Neural cell (in vitro differentiated cells): ENCODE measurements at regions not wholly inside any gene's neighbourhood (a gene's known extent, or its start where the extent isn't known, plus 50 kb on each side); places are given as distances from the start of the nearest gene placed in this dataset.

ENCODE experiments used
- H2AFZ ChIP-seq: fragments of 200-600, 300-800 bp; sonication (generic), shearing (Covaris generic); 2 replicates; pipeline ENCODE4 v1.6.0; 2014; ENCODE audit warnings: low read depth, mild to moderate bottlenecking, antibody characterized with exemption, low read length, moderate library complexity
- H3F3A ChIP-seq: fragments of 200-600 bp; shearing (Covaris generic); 2 replicates; pipeline ENCODE4 v1.6.1; 2016; ENCODE audit warnings: mild to moderate bottlenecking, moderate library complexity, mixed read lengths, antibody characterized with exemption, low read length; ENCODE audit not compliant: insufficient read depth, poor library complexity, severe bottlenecking
- H3K27ac ChIP-seq: fragments of 200-600, 300-800 bp; sonication (generic), shearing (Covaris generic); 2 replicates; pipeline ENCODE4 v1.5.1; 2014; ENCODE audit warnings: mild to moderate bottlenecking, low read length, moderate library complexity
- H3K27me3 ChIP-seq: fragments of 300-800, 200-600 bp; sonication (generic), shearing (Covaris generic); 2 replicates; pipeline ENCODE4 v1.6.0; 2014; ENCODE audit warnings: mild to moderate bottlenecking, low read depth, low read length, moderate library complexity; ENCODE audit not compliant: insufficient read depth
- H3K36me3 ChIP-seq: fragments of 300-800, 200-600 bp; sonication (generic), shearing (Covaris generic); 2 replicates; pipeline ENCODE4 v1.5.1; 2014; ENCODE audit warnings: mild to moderate bottlenecking, antibody characterized with exemption, low read length, moderate library complexity; ENCODE audit not compliant: insufficient read depth
- H3K4me2 ChIP-seq: fragments of 300-800, 200-600 bp; sonication (generic), shearing (Covaris generic); 2 replicates; pipeline ENCODE4 v1.6.0; 2014; ENCODE audit warnings: mild to moderate bottlenecking, low read length
- H3K4me3 ChIP-seq: fragments of 300-800, 200-600 bp; sonication (generic), shearing (Covaris generic); 2 replicates; pipeline ENCODE4 v1.5.1; 2014; ENCODE audit warnings: mild to moderate bottlenecking, low read length, moderate library complexity
- H3K79me2 ChIP-seq: fragments of 200-600 bp; shearing (Covaris generic); replicated peaks from 2 replicates; pipeline ENCODE4 v1.6.0; 2014; ENCODE audit warnings: mild to moderate bottlenecking, low read length, moderate library complexity; ENCODE audit not compliant: insufficient read depth
- H3K9ac ChIP-seq: fragments of 300-800, 200-600 bp; sonication (generic), shearing (Covaris generic); 2 replicates; pipeline ENCODE4 v1.6.1; 2016; ENCODE audit warnings: mild to moderate bottlenecking, low read length, mixed read lengths
- H3K9me2 ChIP-seq: fragments of 200-600 bp; shearing (Covaris generic); 2 replicates; pipeline ENCODE4 v1.6.1; 2016; ENCODE audit warnings: mild to moderate bottlenecking, low read length, mixed read lengths; ENCODE audit not compliant: insufficient read depth
- H3K9me3 ChIP-seq: fragments of 200-600, 300-800 bp; sonication (generic), shearing (Covaris generic); 2 replicates; pipeline ENCODE4 v1.6.1; 2016; ENCODE audit warnings: mild to moderate bottlenecking, mixed run types, low read length, moderate library complexity, mixed read lengths
- H4K20me1 ChIP-seq: fragments of 200-600 bp; shearing (Covaris generic); 2 replicates; pipeline ENCODE4 v1.6.1; 2016; ENCODE audit warnings: mild to moderate bottlenecking, mixed run types; ENCODE audit not compliant: insufficient read depth
- EP300 ChIP-seq: fragments of 450-650 bp; conservative IDR thresholded peaks from 2 replicates; pipeline ENCODE4 v1.6.1; 2014; ENCODE audit warnings: antibody characterized with exemption, mild to moderate bottlenecking, moderate library complexity; ENCODE audit not compliant: poor library complexity, severe bottlenecking
- EZH2 ChIP-seq: fragments of 200-600, 300-800 bp; shearing (Covaris generic), sonication (generic); IDR thresholded peaks from 2 replicates; pipeline ENCODE4 v1.6.1; 2014; ENCODE audit warnings: antibody characterized with exemption, low read length, borderline replicate concordance, mild to moderate bottlenecking; ENCODE audit not compliant: insufficient read depth, poor library complexity, severe bottlenecking
- MXI1 ChIP-seq: fragments of 450-650 bp; conservative IDR thresholded peaks from 2 replicates; pipeline ENCODE4 v1.6.1; 2014; ENCODE audit warnings: antibody characterized with exemption, mild to moderate bottlenecking; ENCODE audit not compliant: poor library complexity, severe bottlenecking
- POLR2AphosphoS5 ChIP-seq: IDR thresholded peaks from 2 replicates; pipeline ENCODE4 v1.6.1; 2012
- RAD21 ChIP-seq: fragments of 450-650 bp; conservative IDR thresholded peaks from 2 replicates; pipeline ENCODE4 v1.6.1; 2014; ENCODE audit warnings: antibody characterized with exemption, mild to moderate bottlenecking, moderate library complexity
- SMC3 ChIP-seq: fragments of 450-650 bp; conservative IDR thresholded peaks from 2 replicates; pipeline ENCODE4 v1.6.1; 2014; ENCODE audit warnings: antibody characterized with exemption, mild to moderate bottlenecking, moderate library complexity; ENCODE audit not compliant: poor library complexity
- TAF1 ChIP-seq: IDR thresholded peaks from 2 replicates; pipeline ENCODE4 v1.6.1; 2012; ENCODE audit warnings: low read depth
- small RNA-seq, 3 experiments: library from RNA; depleted of rRNA; stranded (forward); fragments of <200 nt; gene quantifications; one replicate each; pipeline ENCODE3, GENCODE V24; 2012
- TF ChIP-seq, protein P1 (sequence below): fragments of 450-650 bp; IDR thresholded peaks from 2 replicates; pipeline ENCODE4 v1.5.1; 2014; ENCODE audit warnings: antibody characterized with exemption, mild to moderate bottlenecking, moderate library complexity; ENCODE audit not compliant: poor library complexity, severe bottlenecking
- TF ChIP-seq, protein P2 (sequence below): IDR thresholded peaks from 2 replicates; pipeline ENCODE4 v1.6.1; 2012; ENCODE audit warnings: borderline replicate concordance

DNA sequence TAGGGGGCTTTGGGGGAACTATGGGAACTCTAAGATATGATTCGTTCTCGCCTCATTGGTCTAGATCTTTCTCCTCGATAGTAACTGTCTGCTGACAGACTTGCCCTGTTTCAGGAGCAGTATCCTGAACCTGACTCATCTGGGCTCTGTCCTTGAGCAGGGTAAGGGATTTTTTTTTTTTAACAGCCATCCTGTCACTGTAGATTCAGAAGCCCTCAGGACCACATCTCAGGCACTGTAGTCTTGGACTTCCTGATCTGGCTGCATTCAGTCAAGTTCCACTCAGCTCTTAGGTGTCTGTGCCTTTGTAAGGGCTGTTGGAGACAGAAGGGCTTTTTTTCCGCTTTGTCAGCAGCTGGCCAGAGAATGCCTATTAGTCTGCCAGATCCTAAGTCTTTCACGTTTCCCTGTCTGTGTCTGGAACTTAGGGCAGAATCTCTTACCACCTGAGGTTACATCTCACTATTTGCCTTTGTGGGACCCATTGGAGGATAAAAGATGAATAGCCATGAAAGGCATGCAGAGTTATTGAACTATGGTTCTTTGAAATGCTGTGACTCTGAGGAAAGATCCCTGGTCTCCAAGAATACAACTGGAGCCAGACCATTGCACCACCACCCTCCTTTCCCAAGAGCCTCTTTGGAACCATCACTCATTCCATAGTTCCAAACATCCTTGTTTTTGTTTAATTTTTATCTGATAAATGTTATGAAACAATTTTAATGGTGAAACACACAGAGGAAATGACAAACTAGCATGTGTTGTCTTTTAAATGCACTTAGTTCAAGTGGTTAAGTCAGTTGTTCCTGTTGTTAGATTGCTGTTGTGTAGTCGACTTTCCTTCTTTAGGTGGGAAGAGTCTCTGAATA, 49.7 kb upstream of the MACF1 start:
- H3K79me2 ChIP-seq = peaks cover 54% of the 10 kb centered on the region
- no peak overlapping the region for H3K27ac ChIP-seq
- no peak overlapping the region for H2AFZ ChIP-seq
- no peaks in the 10 kb centered on the region for H3K36me3 ChIP-seq
- H3F3A ChIP-seq = no peaks in the 10 kb centered on the region
- no peak overlapping the region for H3K4me2 ChIP-seq
- no peak overlapping the region for H3K9ac ChIP-seq
- no peak overlapping the region for H3K4me3 ChIP-seq
- H3K27me3 ChIP-seq = no peaks in the 10 kb centered on the region
- H3K9me2 ChIP-seq = no peaks in the 10 kb centered on the region
- TF ChIP-seq TAF1 = no peak
- no peak for TF ChIP-seq POLR2AphosphoS5
- TF ChIP-seq RAD21 = no peak
- no peak for TF ChIP-seq MXI1
- no peak for TF ChIP-seq EZH2
- no peak for TF ChIP-seq SMC3
- TF ChIP-seq, protein P1, sequence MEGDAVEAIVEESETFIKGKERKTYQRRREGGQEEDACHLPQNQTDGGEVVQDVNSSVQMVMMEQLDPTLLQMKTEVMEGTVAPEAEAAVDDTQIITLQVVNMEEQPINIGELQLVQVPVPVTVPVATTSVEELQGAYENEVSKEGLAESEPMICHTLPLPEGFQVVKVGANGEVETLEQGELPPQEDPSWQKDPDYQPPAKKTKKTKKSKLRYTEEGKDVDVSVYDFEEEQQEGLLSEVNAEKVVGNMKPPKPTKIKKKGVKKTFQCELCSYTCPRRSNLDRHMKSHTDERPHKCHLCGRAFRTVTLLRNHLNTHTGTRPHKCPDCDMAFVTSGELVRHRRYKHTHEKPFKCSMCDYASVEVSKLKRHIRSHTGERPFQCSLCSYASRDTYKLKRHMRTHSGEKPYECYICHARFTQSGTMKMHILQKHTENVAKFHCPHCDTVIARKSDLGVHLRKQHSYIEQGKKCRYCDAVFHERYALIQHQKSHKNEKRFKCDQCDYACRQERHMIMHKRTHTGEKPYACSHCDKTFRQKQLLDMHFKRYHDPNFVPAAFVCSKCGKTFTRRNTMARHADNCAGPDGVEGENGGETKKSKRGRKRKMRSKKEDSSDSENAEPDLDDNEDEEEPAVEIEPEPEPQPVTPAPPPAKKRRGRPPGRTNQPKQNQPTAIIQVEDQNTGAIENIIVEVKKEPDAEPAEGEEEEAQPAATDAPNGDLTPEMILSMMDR = no peak
- TF ChIP-seq, protein P2, sequence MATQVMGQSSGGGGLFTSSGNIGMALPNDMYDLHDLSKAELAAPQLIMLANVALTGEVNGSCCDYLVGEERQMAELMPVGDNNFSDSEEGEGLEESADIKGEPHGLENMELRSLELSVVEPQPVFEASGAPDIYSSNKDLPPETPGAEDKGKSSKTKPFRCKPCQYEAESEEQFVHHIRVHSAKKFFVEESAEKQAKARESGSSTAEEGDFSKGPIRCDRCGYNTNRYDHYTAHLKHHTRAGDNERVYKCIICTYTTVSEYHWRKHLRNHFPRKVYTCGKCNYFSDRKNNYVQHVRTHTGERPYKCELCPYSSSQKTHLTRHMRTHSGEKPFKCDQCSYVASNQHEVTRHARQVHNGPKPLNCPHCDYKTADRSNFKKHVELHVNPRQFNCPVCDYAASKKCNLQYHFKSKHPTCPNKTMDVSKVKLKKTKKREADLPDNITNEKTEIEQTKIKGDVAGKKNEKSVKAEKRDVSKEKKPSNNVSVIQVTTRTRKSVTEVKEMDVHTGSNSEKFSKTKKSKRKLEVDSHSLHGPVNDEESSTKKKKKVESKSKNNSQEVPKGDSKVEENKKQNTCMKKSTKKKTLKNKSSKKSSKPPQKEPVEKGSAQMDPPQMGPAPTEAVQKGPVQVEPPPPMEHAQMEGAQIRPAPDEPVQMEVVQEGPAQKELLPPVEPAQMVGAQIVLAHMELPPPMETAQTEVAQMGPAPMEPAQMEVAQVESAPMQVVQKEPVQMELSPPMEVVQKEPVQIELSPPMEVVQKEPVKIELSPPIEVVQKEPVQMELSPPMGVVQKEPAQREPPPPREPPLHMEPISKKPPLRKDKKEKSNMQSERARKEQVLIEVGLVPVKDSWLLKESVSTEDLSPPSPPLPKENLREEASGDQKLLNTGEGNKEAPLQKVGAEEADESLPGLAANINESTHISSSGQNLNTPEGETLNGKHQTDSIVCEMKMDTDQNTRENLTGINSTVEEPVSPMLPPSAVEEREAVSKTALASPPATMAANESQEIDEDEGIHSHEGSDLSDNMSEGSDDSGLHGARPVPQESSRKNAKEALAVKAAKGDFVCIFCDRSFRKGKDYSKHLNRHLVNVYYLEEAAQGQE = no peak
- TF ChIP-seq EP300 = no peak
- no peaks in the 10 kb centered on the region for H3K9me3 ChIP-seq
- no peaks in the 10 kb centered on the region for H4K20me1 ChIP-seq

Small RNA genes lying in the stretch of these regions (small RNA-seq; reads per million reads assigned to genes)
- gene RNA5SP44 (0.52 to 11.3 (median 1.3) reads per million in 3 experiments), gene RNU6-608P (0 to 0.08 (median 0) reads per million in 3 experiments)
